ENCODE measurements at regions not wholly inside any gene's neighbourhood (a gene's known extent, or its start where the extent isn't known, plus 50 kb on each side); places are given as distances from the start of the nearest gene placed in this dataset.

GRCh38 chr3:72462595-72463011, 385.6 kb downstream of the SHQ1 start:
- Histone ChIP-seq H3K9me3 (ENCODE audit: low read depth, low read length, poor library complexity, severe bottlenecking) (no peaks in the 10 kb centered on the region), H3K27ac (ENCODE audit: low read depth, low read length, poor library complexity, severe bottlenecking) (no peak overlapping the region), H3K4me3 (ENCODE audit: low read depth, low read length, poor library complexity, severe bottlenecking) (no peak overlapping the region), H3K27me3 (replicated peaks; ENCODE audit: insufficient read depth, low read depth, low read length, poor library complexity) (no peaks in the 10 kb centered on the region), H3K36me3 (ENCODE audit: insufficient read depth, low read length, poor library complexity, severe bottlenecking) (no peaks in the 10 kb centered on the region), H3K4me1 (ENCODE audit: insufficient read depth, low read length, poor library complexity, severe bottlenecking) (no peaks in the 10 kb centered on the region)
- POLR2A ChIA-PET (ENCODE audit: low non-redundant PET), result no interaction called here
- CTCF ChIA-PET, result no interaction called here
- no peak for DNase-seq (ENCODE audit: low spot score)
- TF ChIP-seq EZH2 (IDR thresholded peaks at IDR 0.05; ENCODE audit: borderline replicate concordance, low read depth, low read length, poor library complexity, severe bottlenecking) (no peak), CTCF (conservative IDR thresholded peaks at IDR 0.05; ENCODE audit: low read depth, low read length) (no peak)
- intact Hi-C loops (cut with micrococcal nuclease; ENCODE audit: unreplicated experiment), result no loop called here
- BruUV-seq (replicated peaks), result no TSS peak

GRCh38 chr3:72461787-72462186, 386.5 kb downstream of the SHQ1 start:
- POLR2A ChIA-PET (ENCODE audit: low non-redundant PET), result no interaction called here
- DNase-seq (ENCODE audit: low spot score), result no peak
- no peaks in the 10 kb centered on the region for H3K36me3 ChIP-seq (ENCODE audit: insufficient read depth, low read length, poor library complexity, severe bottlenecking)
- no peaks in the 10 kb centered on the region for H3K27me3 ChIP-seq (replicated peaks; ENCODE audit: insufficient read depth, low read depth, low read length, poor library complexity)
- TF ChIP-seq EZH2 (IDR thresholded peaks at IDR 0.05; ENCODE audit: borderline replicate concordance, low read depth, low read length, poor library complexity, severe bottlenecking) (no peak), CTCF (conservative IDR thresholded peaks at IDR 0.05; ENCODE audit: low read depth, low read length) (no peak)
- no peaks in the 10 kb centered on the region for H3K9me3 ChIP-seq (ENCODE audit: low read depth, low read length, poor library complexity, severe bottlenecking)
- CTCF ChIA-PET, result no interaction called here
- no TSS peak for BruUV-seq (replicated peaks)
- intact Hi-C loops (cut with micrococcal nuclease; ENCODE audit: unreplicated experiment), result no loop called here
- no peak overlapping the region for H3K4me3 ChIP-seq (ENCODE audit: low read depth, low read length, poor library complexity, severe bottlenecking)
- no peaks in the 10 kb centered on the region for H3K4me1 ChIP-seq (ENCODE audit: insufficient read depth, low read length, poor library complexity, severe bottlenecking)
- H3K27ac ChIP-seq (ENCODE audit: low read depth, low read length, poor library complexity, severe bottlenecking), result no peak overlapping the region

GRCh38 chr3:72460205-72461174, 387.8 kb downstream of the SHQ1 start:
- DNase-seq (ENCODE audit: low spot score), result no peak
- Histone ChIP-seq H3K27ac (ENCODE audit: low read depth, low read length, poor library complexity, severe bottlenecking) (no peak overlapping the region), H3K36me3 (ENCODE audit: insufficient read depth, low read length, poor library complexity, severe bottlenecking) (no peaks in the 10 kb centered on the region), H3K4me1 (ENCODE audit: insufficient read depth, low read length, poor library complexity, severe bottlenecking) (no peaks in the 10 kb centered on the region), H3K9me3 (ENCODE audit: low read depth, low read length, poor library complexity, severe bottlenecking) (no peaks in the 10 kb centered on the region), H3K4me3 (ENCODE audit: low read depth, low read length, poor library complexity, severe bottlenecking) (no peak overlapping the region), H3K27me3 (replicated peaks; ENCODE audit: insufficient read depth, low read depth, low read length, poor library complexity) (no peaks in the 10 kb centered on the region)
- CTCF ChIA-PET, result no interaction called here
- intact Hi-C loops (cut with micrococcal nuclease; ENCODE audit: unreplicated experiment), result no loop called here
- TF ChIP-seq EZH2 (IDR thresholded peaks at IDR 0.05; ENCODE audit: borderline replicate concordance, low read depth, low read length, poor library complexity, severe bottlenecking) (no peak), CTCF (conservative IDR thresholded peaks at IDR 0.05; ENCODE audit: low read depth, low read length) (no peak)
- BruUV-seq (replicated peaks), result no TSS peak
- POLR2A ChIA-PET (ENCODE audit: low non-redundant PET), result no interaction called here
